AG04450 (cell line): ENCODE measurements at regions not wholly inside any gene's neighbourhood (a gene's known extent, or its start where the extent isn't known, plus 50 kb on each side); places are given as distances from the start of the nearest gene placed in this dataset.
A peak's percentile ranks its signal among the peaks of the same experiment; 100 is the strongest.

ENCODE experiments used
- CTCF ChIA-PET: fragments of 300-600, 350-600 bp; formaldehyde crosslinking; extraction: SDS; loops from one replicate; lab custom pipeline; 2022; ENCODE audit warnings: antibody characterized with exemption, inconsistent platforms; lab: Charles Lee
- POLR2A ChIA-PET: fragments of 350-600 bp; formaldehyde crosslinking; extraction: SDS; loops from one replicate; lab custom pipeline; 2021; ENCODE audit warnings: antibody characterized with exemption, inconsistent platforms; lab: Yijun Ruan, JAX
- DNase-seq: peaks from one replicate; pipeline ENCODE4 v3.0.0-alpha.2; 2011; ENCODE audit warnings: low read depth, low spot score
- H3K27ac ChIP-seq: one replicate; pipeline ENCODE4 v1.5.1; 2012; ENCODE audit warnings: low read depth, low read length, control low read depth
- H3K27me3 ChIP-seq: one replicate; pipeline ENCODE4 v1.6.0; 2012; ENCODE audit warnings: low read length; ENCODE audit not compliant: control insufficient read depth, insufficient read depth
- H3K4me3 ChIP-seq: 2 replicates; pipeline ENCODE4 v1.5.1; 2011; ENCODE audit warnings: mild to moderate bottlenecking, low read depth, low read length, control low read depth
- H3K9me3 ChIP-seq: 2 replicates; pipeline ENCODE4 v1.5.1; 2012; ENCODE audit warnings: low read length; ENCODE audit not compliant: control insufficient read depth, insufficient read depth
- CTCF ChIP-seq: IDR thresholded peaks from 2 replicates; pipeline ENCODE4 v1.5.1; 2011; ENCODE audit warnings: low read depth, low read length, control low read depth, inconsistent platforms

- Histone ChIP-seq H3K4me3 (no peak overlapping the region), H3K27me3 (no peaks in the 10 kb centered on the region), H3K27ac (peak overlapping the region; percentile 34), H3K9me3 (no peaks in the 10 kb centered on the region)
- DNase-seq: no peak
- POLR2A ChIA-PET: interaction anchor here (1.0 kb wide), 1 partner anchor 28 kb away, joined by 5 read pairs; no protein-coding TSS in a partner anchor
- CTCF ChIA-PET: interaction anchor here (1.6 kb wide), 1 partner anchor 933 kb away, joined by 4 read pairs; no protein-coding TSS in a partner anchor
- no peak for TF ChIP-seq CTCF
These were observed 183.9 kb upstream of the JARID2 start for GRCh38 chr6:15061908-15062515.

GRCh38 chr6:15062516-15063252 lies 183.2 kb upstream of the JARID2 start:
- peak; percentile 75 for DNase-seq
- peak overlapping the region; percentile 34 for H3K27ac ChIP-seq
- no peaks in the 10 kb centered on the region for H3K9me3 ChIP-seq
- CTCF ChIA-PET: interaction anchor here (0.6 to 1.6 kb wide), 2 partner anchors 10 to 933 kb away, joined by 4 read pairs; no protein-coding TSS in a partner anchor
- POLR2A ChIA-PET: interaction anchor here (0.5 to 1.0 kb wide), 2 partner anchors 27 to 221 kb away, joined by 3 to 5 read pairs; no protein-coding TSS in a partner anchor
- no peak overlapping the region for H3K4me3 ChIP-seq
- TF ChIP-seq CTCF: no peak
- H3K27me3 ChIP-seq: no peaks in the 10 kb centered on the region

- no peak overlapping the region for H3K4me3 ChIP-seq
- no peak for DNase-seq
- H3K9me3 ChIP-seq: no peaks in the 10 kb centered on the region
- ChIA-PET CTCF (interaction anchor here (1.6 kb wide), 1 partner anchor 934 kb away, joined by 4 read pairs; no protein-coding TSS in a partner anchor), POLR2A (no interaction called here)
- H3K27me3 ChIP-seq: no peaks in the 10 kb centered on the region
- no peak for TF ChIP-seq CTCF
- peak overlapping the region; percentile 22 for H3K27ac ChIP-seq
These were observed 182.5 kb upstream of the JARID2 start for GRCh38 chr6:15063253-15063853.

- POLR2A ChIA-PET: interaction anchor here (0.6 to 1.8 kb wide), 9 partner anchors 141 to 854 kb away, joined by 3 to 9 read pairs (median 3); no protein-coding TSS in a partner anchor
- no peaks in the 10 kb centered on the region for H3K27me3 ChIP-seq
- peak; percentile 90 for DNase-seq
- H3K9me3 ChIP-seq: no peaks in the 10 kb centered on the region
- CTCF ChIA-PET: interaction anchor here (0.5 to 0.6 kb wide), 3 partner anchors 37 to 1295 kb away, joined by 3 to 5 read pairs (median 5); no protein-coding TSS in a partner anchor
- no peak overlapping the region for H3K4me3 ChIP-seq
- peak overlapping the region; percentile 84 for H3K27ac ChIP-seq
- no peak for TF ChIP-seq CTCF
These were observed 180.4 kb upstream of the JARID2 start for GRCh38 chr6:15065261-15065989.
